ENCODE measurements at regions not wholly inside any gene's neighbourhood (a gene's known extent, or its start where the extent isn't known, plus 50 kb on each side); places are given as distances from the start of the nearest gene placed in this dataset.

GRCh38 chr5:68707575-68707974, 386.2 kb upstream of the SLC30A5 start:
- no peak for TF ChIP-seq CTCF (IDR thresholded peaks at IDR 0.05; ENCODE audit: insufficient read depth, low read length)
- H3K4me3 ChIP-seq (ENCODE audit: low read depth, low read length): no peak overlapping the region
- no peak for DNase-seq (ENCODE audit: low read depth)

- TF ChIP-seq CTCF (IDR thresholded peaks at IDR 0.05; ENCODE audit: insufficient read depth, low read length): no peak
- no peak for DNase-seq (ENCODE audit: low read depth)
- H3K4me3 ChIP-seq (ENCODE audit: low read depth, low read length): no peak overlapping the region
Measured at GRCh38 chr5:68708156-68708841, 385.5 kb upstream of the SLC30A5 start.

GRCh38 chr5:68708842-68709170, 385.0 kb upstream of the SLC30A5 start:
- H3K4me3 ChIP-seq (ENCODE audit: low read depth, low read length): no peak overlapping the region
- no peak for TF ChIP-seq CTCF (IDR thresholded peaks at IDR 0.05; ENCODE audit: insufficient read depth, low read length)
- DNase-seq (ENCODE audit: low read depth): no peak

GRCh38 chr5:68709239-68709638, 384.6 kb upstream of the SLC30A5 start:
- no peak overlapping the region for H3K4me3 ChIP-seq (ENCODE audit: low read depth, low read length)
- no peak for DNase-seq (ENCODE audit: low read depth)
- TF ChIP-seq CTCF (IDR thresholded peaks at IDR 0.05; ENCODE audit: insufficient read depth, low read length): no peak

GRCh38 chr5:68710514-68710913, 383.3 kb upstream of the SLC30A5 start:
- DNase-seq (ENCODE audit: low read depth): no peak
- TF ChIP-seq CTCF (IDR thresholded peaks at IDR 0.05; ENCODE audit: insufficient read depth, low read length): no peak
- no peak overlapping the region for H3K4me3 ChIP-seq (ENCODE audit: low read depth, low read length)

- DNase-seq (ENCODE audit: low read depth): no peak
- no peak for TF ChIP-seq CTCF (IDR thresholded peaks at IDR 0.05; ENCODE audit: insufficient read depth, low read length)
- H3K4me3 ChIP-seq (ENCODE audit: low read depth, low read length): no peak overlapping the region
Measured at GRCh38 chr5:68711293-68712200, 382.3 kb upstream of the SLC30A5 start.

Data from fibroblast of the aortic adventitia (primary cell).